ENCODE measurements at regions not wholly inside any gene's neighbourhood (a gene's known extent, or its start where the extent isn't known, plus 50 kb on each side); places are given as distances from the start of the nearest gene placed in this dataset.

- no peak for DNase-seq (ENCODE audit: low read depth)
Measured at GRCh38 chr2:106629981-106630380, 142.8 kb downstream of the CD8B2 start.

- no peak for DNase-seq (ENCODE audit: low read depth)
Measured at GRCh38 chr2:106631281-106631680, 144.1 kb downstream of the CD8B2 start.

- DNase-seq (ENCODE audit: low read depth) = no peak
Measured at GRCh38 chr2:106638043-106638442, 150.9 kb downstream of the CD8B2 start.

GRCh38 chr2:106638580-106638979, 151.4 kb downstream of the CD8B2 start:
- DNase-seq (ENCODE audit: low read depth) = no peak

GRCh38 chr2:106642679-106643078, 155.5 kb downstream of the CD8B2 start:
- no peak for DNase-seq (ENCODE audit: low read depth)

GRCh38 chr2:106644623-106645022, 157.5 kb downstream of the CD8B2 start:
- DNase-seq (ENCODE audit: low read depth) = no peak

DNA sequence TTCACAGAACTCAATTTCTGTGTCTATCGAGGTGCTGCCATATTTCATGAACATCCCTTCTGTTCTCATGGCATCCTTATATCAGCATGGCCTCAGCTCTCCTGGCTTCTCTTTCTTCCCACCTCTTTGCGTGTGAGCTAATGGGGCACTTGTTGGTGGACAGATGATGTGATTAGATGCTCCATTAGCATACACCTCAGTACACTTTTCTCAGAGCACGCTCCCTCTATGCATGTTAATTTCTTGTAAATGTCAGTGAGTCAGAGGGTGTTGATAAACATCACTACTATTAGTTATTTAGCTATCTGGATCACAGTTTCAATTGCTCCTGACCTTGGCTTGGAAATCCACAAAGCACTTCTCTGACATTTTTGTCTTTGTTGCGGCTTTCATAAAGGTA, 159.4 kb downstream of the CD8B2 start:
- no peak for DNase-seq (ENCODE audit: low read depth)

- no peak for DNase-seq (ENCODE audit: low read depth)
Measured at GRCh38 chr2:106649306-106649705, 162.1 kb downstream of the CD8B2 start.

- DNase-seq (ENCODE audit: low read depth) = no peak
Measured at GRCh38 chr2:106653465-106653864, 166.3 kb downstream of the CD8B2 start.

DNA sequence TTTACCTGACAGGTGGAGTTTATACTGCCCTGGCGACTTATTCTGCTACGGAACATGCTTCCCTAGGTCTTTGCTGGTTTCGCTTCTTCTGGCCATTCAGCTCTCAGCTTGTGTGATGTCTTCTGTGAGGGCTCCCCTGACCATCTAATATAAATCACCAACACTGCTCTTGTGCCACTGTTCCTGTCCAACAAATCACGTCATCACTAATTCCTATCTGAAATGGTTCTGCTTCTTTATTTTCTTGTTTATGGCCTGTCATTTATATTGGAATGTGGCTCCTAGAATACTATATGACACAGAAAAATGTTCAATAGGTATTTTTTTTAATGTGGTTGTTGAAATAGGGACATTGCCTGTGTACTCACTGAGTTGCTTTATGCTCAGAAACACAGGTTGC, 171.5 kb downstream of the CD8B2 start:
- DNase-seq (ENCODE audit: low read depth) = no peak

DNA sequence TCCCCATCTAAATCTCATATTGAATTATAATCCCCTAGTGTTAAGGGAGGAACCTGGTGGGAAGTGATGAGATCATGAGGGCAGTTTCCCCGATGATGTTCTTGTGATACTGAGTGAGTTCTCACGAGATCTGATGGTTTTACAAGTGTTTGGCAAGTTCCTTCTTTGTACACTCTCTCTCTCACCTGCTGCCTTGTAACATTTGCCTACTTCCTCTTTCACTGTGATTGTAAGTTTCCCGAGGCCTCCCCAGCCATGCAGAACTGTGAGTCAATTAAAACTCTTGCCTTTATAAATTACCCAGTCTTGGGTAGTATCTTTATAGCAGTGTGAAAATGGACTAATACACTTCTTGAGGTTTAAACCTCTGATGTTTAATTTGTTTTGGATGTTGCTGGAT, 177.5 kb downstream of the CD8B2 start:
- DNase-seq (ENCODE audit: low read depth) = no peak

- no peak for DNase-seq (ENCODE audit: low read depth)
Measured at GRCh38 chr2:106667478-106668070, 180.4 kb downstream of the CD8B2 start.

GRCh38 chr2:106685180-106685897, 198.2 kb downstream of the CD8B2 start:
- DNase-seq (ENCODE audit: low read depth) = no peak

GRCh38 chr2:106686814-106687213, 199.2 kb downstream of the ST6GAL2 start:
- DNase-seq (ENCODE audit: low read depth) = no peak

DNA sequence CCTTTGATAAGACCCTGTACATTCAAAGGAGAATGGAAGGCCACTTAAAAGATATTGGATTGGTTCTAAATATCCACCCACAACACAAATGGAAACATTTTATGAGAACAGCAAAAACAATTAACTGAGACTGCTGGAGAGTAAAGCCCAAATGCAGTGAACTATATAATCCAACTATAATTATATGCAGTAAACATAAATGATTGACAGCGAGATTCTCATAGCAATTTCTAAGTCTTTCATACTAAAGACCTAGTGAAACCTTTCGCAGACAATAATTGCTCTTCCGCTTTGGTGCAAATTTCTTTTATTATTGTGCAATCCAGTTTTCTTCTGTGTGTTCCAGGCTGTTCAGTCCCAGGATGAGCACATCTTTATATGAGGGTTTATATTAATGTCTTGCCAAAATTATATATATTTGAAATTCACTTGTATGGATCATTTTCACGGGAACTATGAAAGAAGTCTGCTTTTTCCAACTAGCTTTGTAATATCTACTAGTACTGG, 190.9 kb downstream of the ST6GAL2 start:
- no peak for DNase-seq (ENCODE audit: low read depth)

DNA sequence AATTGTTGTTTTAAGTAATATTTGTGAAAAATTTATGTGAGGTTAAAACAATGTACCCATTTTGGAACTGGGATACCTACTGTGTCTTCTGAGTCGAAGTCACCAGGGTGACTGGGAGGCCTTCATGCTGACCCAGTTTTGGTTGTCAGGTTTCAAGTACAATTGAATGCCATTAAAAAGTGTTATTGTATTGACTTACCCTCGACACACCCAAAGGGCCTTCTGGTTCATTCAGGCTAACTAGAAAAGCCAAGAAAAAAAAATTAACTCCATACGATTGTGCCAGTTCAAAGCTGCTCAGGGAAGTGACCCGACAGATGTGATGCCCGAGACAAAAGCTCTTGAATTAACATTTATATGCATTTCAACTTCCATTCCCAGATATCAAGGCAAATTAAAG, 190.0 kb downstream of the ST6GAL2 start:
- DNase-seq (ENCODE audit: low read depth) = no peak

DNA sequence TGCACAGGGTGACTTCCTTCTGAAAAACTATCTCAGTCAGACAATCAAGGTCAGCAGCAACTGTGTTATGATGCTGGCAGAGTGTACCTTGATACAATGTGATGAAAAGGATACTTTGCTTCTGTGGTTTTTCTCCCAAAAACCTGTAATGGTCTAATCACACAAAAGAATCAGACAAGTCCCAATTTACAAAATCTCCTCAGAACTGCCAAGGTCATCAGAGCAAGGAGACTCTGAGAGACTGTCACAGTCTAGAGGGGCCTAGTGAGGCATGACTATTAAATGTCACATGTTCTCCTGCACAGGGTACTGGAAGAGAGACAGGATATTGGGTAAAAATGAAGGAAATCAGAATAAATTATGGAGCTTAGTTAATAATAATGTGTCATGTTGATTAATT, 185.4 kb downstream of the ST6GAL2 start:
- DNase-seq (ENCODE audit: low read depth) = no peak

DNA sequence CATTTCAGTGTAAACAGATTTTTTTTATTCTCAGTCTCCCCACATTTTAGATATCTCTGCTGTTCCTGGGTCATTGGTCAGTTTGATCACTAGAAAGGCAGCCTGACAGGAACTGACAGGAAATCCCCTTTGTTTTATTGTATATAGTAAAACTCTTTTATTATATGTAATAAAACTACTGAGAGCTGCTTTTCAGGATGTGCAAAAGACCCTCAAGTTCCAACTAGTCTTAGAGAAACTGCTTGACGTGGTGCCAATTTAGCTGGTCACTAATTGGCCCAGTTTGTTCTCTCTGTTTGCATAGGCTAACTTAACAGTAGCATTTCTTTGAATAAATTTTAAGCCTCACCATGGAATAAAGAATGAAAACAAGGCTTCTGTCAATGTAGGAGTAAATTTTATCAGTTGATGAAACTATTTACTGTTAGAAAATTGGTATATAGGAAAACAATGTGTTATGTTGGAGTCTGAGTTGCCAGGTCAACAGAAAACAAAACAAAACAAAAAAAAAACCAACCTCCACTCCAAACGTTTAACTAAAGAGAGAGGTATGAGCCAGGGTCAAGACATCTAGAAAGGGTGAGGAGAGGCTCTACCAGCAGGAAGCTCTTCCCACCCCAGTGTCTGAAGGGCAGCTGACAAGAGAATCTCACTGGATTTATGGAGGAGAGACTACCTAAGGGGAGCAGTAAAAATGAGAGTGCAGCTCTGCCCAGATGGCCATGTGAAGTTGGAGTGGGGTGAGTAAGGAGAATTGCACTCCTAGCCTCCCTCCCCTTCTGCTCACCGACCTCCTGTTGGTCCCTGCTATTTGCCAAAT, 184.6 kb downstream of the ST6GAL2 start:
- DNase-seq (ENCODE audit: low read depth) = no peak

- DNase-seq (ENCODE audit: low read depth) = no peak
Measured at GRCh38 chr2:106703161-106703560, 182.8 kb downstream of the ST6GAL2 start.

DNA sequence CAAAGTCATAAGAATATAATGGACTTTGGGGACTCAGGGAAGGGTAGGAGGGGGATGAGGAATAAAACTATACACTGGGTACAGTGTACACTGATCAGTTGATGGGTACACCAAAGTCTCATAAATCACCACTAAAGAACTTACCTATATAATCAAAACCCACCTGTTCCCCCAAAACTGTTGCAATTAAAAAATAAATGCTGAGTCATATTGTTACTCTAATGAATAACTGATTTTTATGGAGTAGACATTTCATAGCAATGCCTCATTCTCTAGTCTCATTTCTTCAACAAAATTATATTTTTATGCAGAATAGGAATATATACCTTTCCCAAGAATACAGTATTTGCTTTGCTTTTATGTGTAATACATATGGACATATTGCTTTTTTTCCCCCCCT, 181.2 kb downstream of the ST6GAL2 start:
- no peak for DNase-seq (ENCODE audit: low read depth)

DNA sequence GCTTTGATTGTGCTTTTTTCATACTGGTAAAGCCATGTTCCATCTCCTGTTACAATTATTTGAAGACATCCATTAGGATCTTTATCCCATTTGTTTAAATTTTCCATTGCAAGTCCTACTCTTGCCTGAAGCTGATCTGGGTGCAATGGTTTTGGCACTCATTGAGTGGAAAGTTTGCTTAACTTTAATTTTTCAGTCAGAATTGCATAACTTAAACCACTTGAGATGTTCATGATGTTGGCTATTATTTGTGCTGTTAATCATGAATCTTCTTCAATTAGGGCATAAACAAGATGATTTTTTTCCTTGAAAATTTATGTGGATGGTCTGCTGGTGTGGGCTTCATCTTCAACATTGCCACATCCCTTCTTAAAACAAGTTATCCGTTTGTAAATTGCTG, 180.1 kb downstream of the ST6GAL2 start:
- DNase-seq (ENCODE audit: low read depth) = no peak

DNA sequence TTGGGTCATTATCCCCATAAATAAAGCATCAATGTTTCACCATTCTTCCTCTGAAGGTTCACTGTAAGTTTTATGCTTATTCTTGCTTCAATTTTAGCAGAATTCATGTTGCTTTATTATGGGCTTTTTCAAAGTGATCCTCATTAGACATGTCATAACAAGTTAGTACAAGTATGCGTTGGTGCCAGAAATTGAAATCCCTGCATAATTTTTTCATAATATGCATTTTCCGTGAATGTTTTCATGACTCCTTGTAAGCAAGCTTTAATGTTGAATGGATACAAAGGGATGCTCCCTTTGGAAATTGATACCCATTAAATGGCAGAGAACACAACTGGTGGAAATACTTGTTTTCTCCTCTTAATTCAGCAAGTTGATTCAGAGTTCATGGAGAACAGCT, 179.7 kb downstream of the ST6GAL2 start:
- no peak for DNase-seq (ENCODE audit: low read depth)

- DNase-seq (ENCODE audit: low read depth) = no peak
Measured at GRCh38 chr2:106708209-106708608, 177.8 kb downstream of the ST6GAL2 start.
